ENCODE measurements at regions not wholly inside any gene's neighbourhood (a gene's known extent, or its start where the extent isn't known, plus 50 kb on each side); places are given as distances from the start of the nearest gene placed in this dataset.

DNA sequence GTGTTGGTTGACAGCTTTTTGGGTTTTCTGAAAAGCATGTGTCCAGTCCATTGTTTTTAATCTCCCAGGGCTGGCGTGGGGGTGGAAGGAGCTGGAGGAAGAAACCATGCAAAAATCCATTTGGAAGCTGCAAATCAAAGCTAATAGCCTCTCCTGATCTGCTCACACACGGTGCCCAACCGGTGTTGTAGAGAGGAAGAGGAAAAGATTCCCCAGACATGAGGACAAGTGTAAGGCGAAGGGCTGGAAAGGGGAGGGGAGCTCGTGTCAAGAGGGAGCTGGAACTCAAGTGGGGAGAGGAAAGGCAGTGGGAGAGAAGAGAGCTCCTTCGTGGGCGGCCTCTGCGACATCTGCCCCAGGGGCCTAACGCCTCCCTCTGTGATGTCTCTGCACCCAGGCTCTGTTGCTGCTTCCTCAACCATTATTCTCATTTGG lies 112.3 kb upstream of the IRF2BP2 start:
- H3K4me3 ChIP-seq (ENCODE audit: insufficient read depth, low read depth, low read length, poor library complexity, severe bottlenecking) = no peak overlapping the region

DNA sequence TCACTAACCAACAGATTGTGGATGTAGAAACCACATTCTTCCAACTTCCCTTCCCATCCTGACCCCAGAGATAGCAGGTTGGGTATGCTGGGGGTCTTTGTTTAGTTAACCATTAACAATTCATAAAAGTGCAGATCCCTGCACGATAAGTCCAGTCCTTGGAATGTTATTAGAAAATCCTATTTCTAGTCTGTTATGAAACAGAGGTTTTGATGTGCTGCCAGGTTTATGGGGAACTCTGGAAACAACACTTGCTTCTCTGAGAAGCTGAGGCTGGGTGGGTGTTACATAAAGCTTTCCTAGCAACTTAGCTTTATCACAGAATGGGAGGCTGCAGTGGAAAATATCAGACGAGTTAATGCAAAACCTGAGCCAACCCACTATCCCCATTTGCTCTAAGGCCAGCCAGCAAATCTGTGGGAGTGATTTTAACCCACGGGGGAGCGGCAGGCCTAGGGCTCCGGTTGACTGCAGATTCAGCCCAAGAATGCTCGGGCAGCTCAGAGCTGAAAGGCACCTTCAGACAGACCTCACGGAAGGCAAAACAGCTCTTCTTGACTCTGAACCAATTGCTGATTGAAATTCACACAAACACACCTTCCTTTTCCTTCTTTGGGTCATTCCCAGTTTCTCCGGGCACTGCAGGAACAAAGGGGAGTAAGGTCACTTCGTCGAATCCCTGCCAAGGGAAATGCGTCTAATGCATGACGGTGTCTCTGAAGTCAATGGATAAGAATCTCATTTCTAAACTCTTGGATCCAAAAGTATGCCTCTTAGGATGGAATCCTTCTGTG lies 111.7 kb upstream of the IRF2BP2 start:
- Histone ChIP-seq H3K27ac (ENCODE audit: insufficient read depth, low read length, poor library complexity, severe bottlenecking) (no peak overlapping the region), H3K4me1 (ENCODE audit: control insufficient read depth, insufficient read depth, low read length, poor library complexity, severe bottlenecking) (peaks cover 38% of the 10 kb centered on the region), H3K9me3 (ENCODE audit: control insufficient read depth, low read length) (no peaks in the 10 kb centered on the region), H3K27me3 (replicated peaks; ENCODE audit: control insufficient read depth, insufficient read depth, low read length, poor library complexity, severe bottlenecking) (no peaks in the 10 kb centered on the region), H3K4me3 (ENCODE audit: insufficient read depth, low read depth, low read length, poor library complexity, severe bottlenecking) (no peak overlapping the region), H3K36me3 (ENCODE audit: control insufficient read depth, insufficient read depth, low read length) (no peaks in the 10 kb centered on the region)
- DNase-seq = no peak

More for the DNA sequence above, 112.3 kb upstream of the IRF2BP2 start:
- no peak for DNase-seq
- Histone ChIP-seq H3K9me3 (ENCODE audit: control insufficient read depth, low read length) (no peaks in the 10 kb centered on the region), H3K4me1 (ENCODE audit: control insufficient read depth, insufficient read depth, low read length, poor library complexity, severe bottlenecking) (peaks cover 39% of the 10 kb centered on the region), H3K27ac (ENCODE audit: insufficient read depth, low read length, poor library complexity, severe bottlenecking) (no peak overlapping the region), H3K27me3 (replicated peaks; ENCODE audit: control insufficient read depth, insufficient read depth, low read length, poor library complexity, severe bottlenecking) (no peaks in the 10 kb centered on the region), H3K36me3 (ENCODE audit: control insufficient read depth, insufficient read depth, low read length) (no peaks in the 10 kb centered on the region)

DNA sequence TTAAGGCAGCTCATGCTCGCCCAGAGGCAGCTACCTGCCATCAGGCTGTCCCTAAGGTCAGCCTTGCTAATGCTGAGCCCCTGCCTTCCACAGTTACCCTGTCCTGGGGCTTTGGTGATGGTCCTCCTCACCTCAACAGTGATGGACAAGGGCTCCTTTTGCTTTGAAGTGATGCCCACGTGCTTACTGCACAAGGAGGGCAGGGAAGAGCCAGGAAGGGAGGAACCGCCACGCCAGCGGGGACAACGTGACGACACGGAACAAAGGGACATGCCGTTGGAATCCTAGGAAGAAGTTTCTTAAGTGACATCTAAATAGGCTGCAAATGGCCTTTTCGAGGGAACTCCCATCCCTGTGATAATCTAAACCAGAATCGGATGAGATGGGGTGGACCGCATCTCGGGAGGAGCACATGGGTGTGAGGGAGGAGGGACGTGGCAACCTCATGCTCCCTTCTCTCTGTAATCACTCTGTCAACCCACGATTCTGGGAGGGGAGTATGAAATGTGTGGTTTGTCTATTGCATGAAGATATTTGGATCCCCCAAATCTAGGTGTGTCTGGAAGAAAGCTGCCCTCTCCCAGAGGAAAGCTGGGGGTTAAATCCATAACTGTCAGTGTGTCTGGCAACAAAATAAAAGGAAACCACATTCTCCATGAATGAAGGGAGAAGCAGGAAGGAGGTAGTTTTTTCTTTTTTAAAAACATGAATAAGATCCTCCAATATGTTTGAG lies 110.9 kb upstream of the IRF2BP2 start:
- H3K36me3 ChIP-seq (ENCODE audit: control insufficient read depth, insufficient read depth, low read length) = no peaks in the 10 kb centered on the region
- DNase-seq = no peak
- H3K4me3 ChIP-seq (ENCODE audit: insufficient read depth, low read depth, low read length, poor library complexity, severe bottlenecking) = no peak overlapping the region
- no peaks in the 10 kb centered on the region for H3K9me3 ChIP-seq (ENCODE audit: control insufficient read depth, low read length)
- H3K27me3 ChIP-seq (replicated peaks; ENCODE audit: control insufficient read depth, insufficient read depth, low read length, poor library complexity, severe bottlenecking) = no peaks in the 10 kb centered on the region
- H3K4me1 ChIP-seq (ENCODE audit: control insufficient read depth, insufficient read depth, low read length, poor library complexity, severe bottlenecking) = peaks cover 30% of the 10 kb centered on the region
- no peak overlapping the region for H3K27ac ChIP-seq (ENCODE audit: insufficient read depth, low read length, poor library complexity, severe bottlenecking)

DNA sequence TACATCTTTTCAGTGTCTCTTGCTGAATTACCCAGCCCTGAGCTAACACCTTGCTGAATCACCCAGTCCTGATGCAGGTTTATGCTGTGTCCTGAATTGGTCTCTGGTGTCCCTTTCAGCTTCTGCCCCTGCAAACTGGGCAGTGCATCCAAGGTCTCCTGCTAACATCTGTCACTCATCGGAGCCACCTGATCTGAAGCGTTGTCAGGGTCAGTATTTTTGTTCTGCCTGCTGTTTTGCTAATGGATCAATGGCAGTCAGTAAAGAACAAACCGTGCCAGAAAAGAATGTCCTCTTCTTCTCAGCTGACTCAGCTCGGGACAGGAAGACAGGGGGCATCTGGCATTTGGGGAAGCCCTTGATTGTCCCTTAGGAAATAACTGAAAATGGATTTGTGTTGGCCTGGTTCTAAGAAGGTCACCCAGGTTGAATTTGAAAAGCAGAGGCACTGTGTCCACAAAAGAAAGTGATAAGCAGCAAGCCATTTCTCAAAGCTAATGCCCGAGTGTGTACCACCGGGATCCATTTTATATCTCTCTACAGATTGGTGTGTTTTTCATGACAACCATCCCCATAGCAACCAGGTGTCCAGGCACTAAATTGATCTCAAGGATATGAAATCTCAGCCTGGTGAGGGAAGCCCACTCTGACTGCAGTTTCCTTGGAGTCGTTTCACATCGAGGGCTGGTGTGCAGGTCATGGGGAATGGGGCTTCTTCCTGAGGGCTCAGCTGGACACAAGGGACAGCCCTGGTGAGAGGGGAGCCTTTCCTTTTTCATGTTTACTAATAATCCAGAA lies 109.7 kb upstream of the IRF2BP2 start:
- Histone ChIP-seq H3K4me3 (ENCODE audit: insufficient read depth, low read depth, low read length, poor library complexity, severe bottlenecking) (no peak overlapping the region), H3K36me3 (ENCODE audit: control insufficient read depth, insufficient read depth, low read length) (no peaks in the 10 kb centered on the region), H3K27ac (ENCODE audit: insufficient read depth, low read length, poor library complexity, severe bottlenecking) (no peak overlapping the region), H3K4me1 (ENCODE audit: control insufficient read depth, insufficient read depth, low read length, poor library complexity, severe bottlenecking) (peaks cover 18% of the 10 kb centered on the region), H3K27me3 (replicated peaks; ENCODE audit: control insufficient read depth, insufficient read depth, low read length, poor library complexity, severe bottlenecking) (no peaks in the 10 kb centered on the region), H3K9me3 (ENCODE audit: control insufficient read depth, low read length) (no peaks in the 10 kb centered on the region)
- DNase-seq = no peak

DNA sequence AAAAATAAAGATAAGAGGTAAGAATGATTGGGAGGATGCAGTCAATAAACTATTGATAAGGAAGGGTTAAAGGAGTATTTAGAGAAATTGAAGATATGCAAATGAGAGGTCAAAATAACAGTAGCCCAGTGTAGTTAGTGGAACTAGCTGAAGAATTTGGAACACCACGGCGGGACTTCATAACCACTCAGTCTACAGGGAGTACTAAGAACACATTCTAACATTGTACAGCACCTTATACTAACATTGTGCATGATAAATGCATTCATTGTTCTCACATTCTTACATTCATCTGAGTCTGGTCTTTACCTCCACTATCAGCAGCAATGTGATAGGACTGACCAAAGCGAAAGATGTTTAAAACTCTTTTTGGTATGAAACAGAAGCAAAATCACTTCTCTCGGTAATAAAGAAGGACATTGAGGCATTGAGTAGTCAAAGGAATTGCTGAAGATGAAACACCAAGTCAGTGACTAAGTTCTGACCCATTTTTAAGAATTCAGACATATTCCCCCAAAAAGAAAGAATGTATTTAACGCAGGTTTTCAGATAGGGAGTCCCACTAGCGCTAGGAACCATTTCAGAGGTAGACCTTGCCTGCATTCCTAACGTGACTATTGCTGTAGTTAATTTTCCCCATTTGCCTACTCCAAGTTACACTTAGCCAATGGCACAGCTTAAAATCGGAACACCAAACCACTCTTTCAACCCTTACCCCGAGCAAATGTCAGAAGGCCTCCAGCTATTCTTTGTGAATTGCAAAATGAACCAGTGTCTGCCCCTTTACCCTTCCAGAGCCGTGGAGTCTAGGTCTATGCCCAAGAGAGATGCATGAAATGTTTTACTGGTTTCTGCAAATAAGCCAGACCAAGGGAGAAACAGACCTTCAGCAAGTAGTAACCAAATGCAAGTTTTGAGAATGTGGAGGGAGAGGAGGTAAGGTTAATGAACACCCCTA lies 108.8 kb upstream of the IRF2BP2 start:
- Histone ChIP-seq H3K9me3 (ENCODE audit: control insufficient read depth, low read length) (no peaks in the 10 kb centered on the region), H3K27me3 (replicated peaks; ENCODE audit: control insufficient read depth, insufficient read depth, low read length, poor library complexity, severe bottlenecking) (no peaks in the 10 kb centered on the region), H3K36me3 (ENCODE audit: control insufficient read depth, insufficient read depth, low read length) (no peaks in the 10 kb centered on the region), H3K27ac (ENCODE audit: insufficient read depth, low read length, poor library complexity, severe bottlenecking) (no peak overlapping the region), H3K4me1 (ENCODE audit: control insufficient read depth, insufficient read depth, low read length, poor library complexity, severe bottlenecking) (peaks cover 12% of the 10 kb centered on the region), H3K4me3 (ENCODE audit: insufficient read depth, low read depth, low read length, poor library complexity, severe bottlenecking) (no peak overlapping the region)
- DNase-seq = no peak

DNA sequence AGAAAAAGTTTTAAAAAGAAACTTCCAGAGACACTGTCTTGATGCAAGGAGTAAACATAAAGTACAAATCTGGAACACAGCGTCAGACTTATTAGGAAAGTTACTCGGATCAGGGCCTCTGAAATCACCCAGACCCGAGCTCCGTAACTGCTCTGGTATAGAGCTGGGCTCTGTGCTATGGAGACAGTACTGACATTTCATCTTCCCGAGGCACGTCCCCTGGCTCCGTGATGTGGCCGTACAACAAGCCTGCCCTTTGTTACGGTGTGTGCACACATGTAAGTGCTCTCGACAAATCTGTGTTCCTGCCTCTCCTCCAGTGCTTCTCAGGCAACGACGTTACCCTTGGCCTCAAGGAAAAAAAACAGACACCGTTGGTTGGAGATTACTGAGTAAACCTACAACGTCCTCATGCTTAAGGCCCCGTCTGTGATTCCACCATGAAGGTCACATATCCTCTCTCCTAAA lies 107.0 kb upstream of the IRF2BP2 start:
- H3K27me3 ChIP-seq (replicated peaks; ENCODE audit: control insufficient read depth, insufficient read depth, low read length, poor library complexity, severe bottlenecking) = no peaks in the 10 kb centered on the region
- H3K36me3 ChIP-seq (ENCODE audit: control insufficient read depth, insufficient read depth, low read length) = no peaks in the 10 kb centered on the region
- H3K9me3 ChIP-seq (ENCODE audit: control insufficient read depth, low read length) = no peaks in the 10 kb centered on the region
- H3K27ac ChIP-seq (ENCODE audit: insufficient read depth, low read length, poor library complexity, severe bottlenecking) = no peak overlapping the region
- H3K4me1 ChIP-seq (ENCODE audit: control insufficient read depth, insufficient read depth, low read length, poor library complexity, severe bottlenecking) = no peaks in the 10 kb centered on the region
- no peak overlapping the region for H3K4me3 ChIP-seq (ENCODE audit: insufficient read depth, low read depth, low read length, poor library complexity, severe bottlenecking)
- no peak for DNase-seq

DNA sequence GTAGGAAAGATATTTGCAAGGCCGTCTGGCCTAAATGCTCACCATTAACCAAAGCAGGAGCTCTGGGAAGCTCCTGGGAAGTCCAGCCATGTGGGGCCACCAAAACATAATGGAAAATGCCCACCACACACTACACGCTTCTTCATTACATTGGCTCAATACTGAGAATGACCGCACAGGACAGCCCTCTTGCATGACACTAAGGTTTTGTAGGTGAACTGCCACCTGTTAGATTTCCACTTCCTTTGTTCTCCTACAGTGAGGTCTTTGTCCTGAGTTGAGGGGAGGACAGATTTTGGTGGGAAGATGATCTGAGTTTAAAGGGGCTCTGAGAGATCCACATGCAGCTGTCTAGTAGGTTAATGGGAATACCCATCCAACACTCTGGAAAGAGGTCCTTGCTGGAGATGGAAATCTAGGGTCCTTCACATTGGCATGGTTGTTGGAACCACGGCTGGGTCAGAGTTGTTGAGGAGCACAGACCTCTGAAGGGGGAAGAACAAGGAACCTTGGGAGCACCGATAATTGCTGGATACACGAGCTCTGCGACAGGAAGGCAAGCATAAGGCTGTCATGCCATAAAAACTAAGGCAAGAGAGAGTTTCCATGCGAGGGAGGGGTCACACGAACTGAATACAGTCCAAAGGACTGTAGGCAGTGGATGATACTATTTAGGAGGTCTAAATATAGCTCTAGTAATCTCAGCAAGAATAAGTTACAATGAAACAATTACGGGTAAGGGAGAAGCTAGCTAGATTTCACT lies 105.5 kb upstream of the IRF2BP2 start:
- DNase-seq = no peak
- Histone ChIP-seq H3K9me3 (ENCODE audit: control insufficient read depth, low read length) (no peaks in the 10 kb centered on the region), H3K36me3 (ENCODE audit: control insufficient read depth, insufficient read depth, low read length) (no peaks in the 10 kb centered on the region), H3K4me3 (ENCODE audit: insufficient read depth, low read depth, low read length, poor library complexity, severe bottlenecking) (no peak overlapping the region), H3K4me1 (ENCODE audit: control insufficient read depth, insufficient read depth, low read length, poor library complexity, severe bottlenecking) (no peaks in the 10 kb centered on the region), H3K27ac (ENCODE audit: insufficient read depth, low read length, poor library complexity, severe bottlenecking) (no peak overlapping the region), H3K27me3 (replicated peaks; ENCODE audit: control insufficient read depth, insufficient read depth, low read length, poor library complexity, severe bottlenecking) (no peaks in the 10 kb centered on the region)

DNA sequence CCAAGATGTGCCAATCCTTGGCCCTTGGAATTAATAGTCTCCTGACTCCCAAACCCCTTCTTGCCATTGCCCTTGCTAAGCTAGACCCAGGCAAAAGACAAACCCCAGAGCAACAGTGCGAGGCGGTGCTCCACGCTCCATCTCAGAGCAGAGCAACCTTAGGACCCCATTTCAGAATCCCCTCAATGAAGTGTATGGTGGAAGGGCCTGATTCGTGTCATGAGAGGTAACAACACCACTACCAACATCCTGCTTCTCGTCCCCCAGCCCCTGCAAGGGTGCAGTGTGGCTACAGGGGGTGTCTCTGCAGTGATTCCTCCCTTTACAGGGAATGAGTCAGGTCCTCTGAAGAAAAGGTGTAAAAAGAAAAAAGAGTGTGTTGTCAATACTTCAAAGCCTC lies 103.9 kb upstream of the IRF2BP2 start:
- no peak overlapping the region for H3K27ac ChIP-seq (ENCODE audit: insufficient read depth, low read length, poor library complexity, severe bottlenecking)
- no peaks in the 10 kb centered on the region for H3K4me1 ChIP-seq (ENCODE audit: control insufficient read depth, insufficient read depth, low read length, poor library complexity, severe bottlenecking)
- H3K9me3 ChIP-seq (ENCODE audit: control insufficient read depth, low read length) = no peaks in the 10 kb centered on the region
- no peaks in the 10 kb centered on the region for H3K27me3 ChIP-seq (replicated peaks; ENCODE audit: control insufficient read depth, insufficient read depth, low read length, poor library complexity, severe bottlenecking)
- DNase-seq = no peak
- no peak overlapping the region for H3K4me3 ChIP-seq (ENCODE audit: insufficient read depth, low read depth, low read length, poor library complexity, severe bottlenecking)
- H3K36me3 ChIP-seq (ENCODE audit: control insufficient read depth, insufficient read depth, low read length) = no peaks in the 10 kb centered on the region

DNA sequence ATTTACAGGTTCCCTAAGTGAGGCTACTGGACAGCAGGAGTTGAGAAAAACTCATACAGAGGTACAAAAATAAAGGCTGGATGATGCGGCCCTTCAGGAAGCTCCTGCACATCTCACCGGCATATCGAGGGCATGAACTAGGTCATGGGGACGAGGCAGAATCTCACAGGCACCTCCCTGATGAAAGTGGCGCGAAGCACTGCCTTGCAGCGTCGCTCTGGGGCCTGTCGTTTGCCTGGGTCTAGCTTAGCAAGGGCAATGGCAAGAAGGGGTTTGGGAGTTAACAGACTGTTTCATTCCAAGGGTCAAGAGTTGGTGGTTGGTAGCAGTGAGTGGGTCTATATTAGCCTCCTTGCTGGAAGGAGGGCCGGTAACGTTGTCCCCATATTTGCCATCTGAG lies 103.5 kb upstream of the IRF2BP2 start:
- Histone ChIP-seq H3K4me1 (ENCODE audit: control insufficient read depth, insufficient read depth, low read length, poor library complexity, severe bottlenecking) (no peaks in the 10 kb centered on the region), H3K36me3 (ENCODE audit: control insufficient read depth, insufficient read depth, low read length) (no peaks in the 10 kb centered on the region), H3K27me3 (replicated peaks; ENCODE audit: control insufficient read depth, insufficient read depth, low read length, poor library complexity, severe bottlenecking) (no peaks in the 10 kb centered on the region), H3K4me3 (ENCODE audit: insufficient read depth, low read depth, low read length, poor library complexity, severe bottlenecking) (no peak overlapping the region), H3K9me3 (ENCODE audit: control insufficient read depth, low read length) (no peaks in the 10 kb centered on the region), H3K27ac (ENCODE audit: insufficient read depth, low read length, poor library complexity, severe bottlenecking) (no peak overlapping the region)
- no peak for DNase-seq

Data from effector memory CD4-positive, alpha-beta T cell (primary cell).